GM06990 (cell line): ENCODE measurements at regions not wholly inside any gene's neighbourhood (a gene's known extent, or its start where the extent isn't known, plus 50 kb on each side); places are given as distances from the start of the nearest gene placed in this dataset.
"Not testable (repeated sequence)": the region's sequence is repeated elsewhere in the genome, so short reads cannot be mapped to it uniquely, and the experiment has no call there.

ENCODE experiments used
- DNase-seq: peaks from one replicate; pipeline ENCODE4 v3.0.0-alpha.2; 2011; ENCODE audit not compliant: insufficient read length; ENCODE audit errors: extremely low read depth
- H3K27me3 ChIP-seq: replicated peaks from 2 replicates; pipeline ENCODE4 v1.6.0; 2011; ENCODE audit warnings: low read length; ENCODE audit not compliant: control insufficient read depth, insufficient read depth
- H3K36me3 ChIP-seq: 2 replicates; pipeline ENCODE4 v1.5.1; 2011; ENCODE audit warnings: low read length; ENCODE audit not compliant: control insufficient read depth, insufficient read depth
- H3K4me3 ChIP-seq: replicated peaks from 2 replicates; pipeline ENCODE4 v1.5.1; 2011; ENCODE audit warnings: low read depth, mild to moderate bottlenecking, control low read depth, low read length
- TF ChIP-seq, protein P1 (sequence below): IDR thresholded peaks from 2 replicates; pipeline ENCODE4 v1.5.1; 2011; ENCODE audit warnings: low read length, control low read depth, mild to moderate bottlenecking, inconsistent platforms; ENCODE audit not compliant: insufficient read depth, poor library complexity, severe bottlenecking

DNA sequence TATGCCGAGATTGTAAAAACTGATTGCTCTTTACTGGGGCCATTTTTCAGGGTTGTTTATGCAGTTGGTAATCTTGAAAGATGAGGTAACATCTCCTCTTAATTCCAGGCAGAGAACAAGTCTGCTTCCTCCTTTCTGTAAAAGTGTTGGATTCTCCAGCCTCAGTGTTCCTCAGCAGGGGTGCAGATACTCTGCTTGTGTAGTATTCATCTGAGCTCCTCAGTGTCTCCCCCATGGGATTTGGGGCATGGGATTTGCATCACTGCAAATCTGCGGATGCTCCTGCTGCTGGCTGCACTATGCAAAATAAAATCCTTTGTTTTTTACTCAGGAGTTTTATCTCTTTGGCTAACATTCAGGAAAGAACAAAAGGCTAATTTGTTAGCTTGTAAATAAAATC, 104.9 kb upstream of the ATP8A1 start:
- H3K36me3 ChIP-seq, result no peaks in the 10 kb centered on the region
- no peak overlapping the region for H3K4me3 ChIP-seq
- DNase-seq, result no peak
- TF ChIP-seq, protein P1, sequence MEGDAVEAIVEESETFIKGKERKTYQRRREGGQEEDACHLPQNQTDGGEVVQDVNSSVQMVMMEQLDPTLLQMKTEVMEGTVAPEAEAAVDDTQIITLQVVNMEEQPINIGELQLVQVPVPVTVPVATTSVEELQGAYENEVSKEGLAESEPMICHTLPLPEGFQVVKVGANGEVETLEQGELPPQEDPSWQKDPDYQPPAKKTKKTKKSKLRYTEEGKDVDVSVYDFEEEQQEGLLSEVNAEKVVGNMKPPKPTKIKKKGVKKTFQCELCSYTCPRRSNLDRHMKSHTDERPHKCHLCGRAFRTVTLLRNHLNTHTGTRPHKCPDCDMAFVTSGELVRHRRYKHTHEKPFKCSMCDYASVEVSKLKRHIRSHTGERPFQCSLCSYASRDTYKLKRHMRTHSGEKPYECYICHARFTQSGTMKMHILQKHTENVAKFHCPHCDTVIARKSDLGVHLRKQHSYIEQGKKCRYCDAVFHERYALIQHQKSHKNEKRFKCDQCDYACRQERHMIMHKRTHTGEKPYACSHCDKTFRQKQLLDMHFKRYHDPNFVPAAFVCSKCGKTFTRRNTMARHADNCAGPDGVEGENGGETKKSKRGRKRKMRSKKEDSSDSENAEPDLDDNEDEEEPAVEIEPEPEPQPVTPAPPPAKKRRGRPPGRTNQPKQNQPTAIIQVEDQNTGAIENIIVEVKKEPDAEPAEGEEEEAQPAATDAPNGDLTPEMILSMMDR, result no peak
- H3K27me3 ChIP-seq, result no peaks in the 10 kb centered on the region

DNA sequence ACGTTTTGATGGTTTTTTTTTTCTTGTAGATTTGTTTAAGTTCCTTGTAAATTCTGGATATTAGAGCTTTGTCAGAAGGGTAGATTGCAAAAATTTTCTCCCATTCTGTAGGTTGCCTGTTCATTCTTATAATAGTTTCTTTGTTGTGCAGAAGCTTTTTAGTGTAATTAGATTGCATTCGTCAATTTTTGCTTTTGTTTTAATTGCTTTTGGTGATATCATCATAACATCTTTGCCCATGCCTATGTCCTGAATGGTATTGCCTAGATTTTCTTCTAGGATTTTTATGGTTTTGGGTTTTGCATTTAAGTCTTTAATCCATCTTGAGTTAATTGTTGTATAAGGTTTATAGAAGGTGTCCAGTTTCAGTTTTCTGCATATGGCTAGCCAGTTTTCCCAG, 98.1 kb upstream of the ATP8A1 start:
- H3K4me3 ChIP-seq, H3K36me3 ChIP-seq, DNase-seq: not testable (repeated sequence)

DNA sequence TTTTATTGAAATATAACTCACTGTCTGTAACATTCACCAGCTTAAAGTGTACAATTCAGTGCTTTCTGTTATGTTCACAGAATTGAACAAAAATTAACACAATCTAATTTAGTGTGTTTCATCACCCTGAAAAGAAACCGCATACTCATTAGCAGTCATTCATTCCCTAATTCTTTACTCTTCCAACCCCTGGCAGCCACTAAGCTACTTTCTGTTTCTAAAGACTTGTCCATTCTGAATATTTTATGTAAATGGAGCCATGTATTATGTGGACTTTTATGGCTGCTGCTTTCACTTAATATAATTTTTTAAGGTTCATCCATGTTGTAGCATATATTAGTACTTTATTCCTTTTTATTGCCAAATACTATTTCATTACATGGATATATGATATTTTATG, 94.7 kb upstream of the ATP8A1 start:
- Histone ChIP-seq H3K36me3 (no peaks in the 10 kb centered on the region), H3K4me3 (no peak overlapping the region), H3K27me3 (no peaks in the 10 kb centered on the region)
- TF ChIP-seq, protein P1, result no peak
- DNase-seq, result no peak

More for the DNA sequence above, 98.1 kb upstream of the ATP8A1 start:
- not testable (repeated sequence) for H3K27me3 ChIP-seq

DNA sequence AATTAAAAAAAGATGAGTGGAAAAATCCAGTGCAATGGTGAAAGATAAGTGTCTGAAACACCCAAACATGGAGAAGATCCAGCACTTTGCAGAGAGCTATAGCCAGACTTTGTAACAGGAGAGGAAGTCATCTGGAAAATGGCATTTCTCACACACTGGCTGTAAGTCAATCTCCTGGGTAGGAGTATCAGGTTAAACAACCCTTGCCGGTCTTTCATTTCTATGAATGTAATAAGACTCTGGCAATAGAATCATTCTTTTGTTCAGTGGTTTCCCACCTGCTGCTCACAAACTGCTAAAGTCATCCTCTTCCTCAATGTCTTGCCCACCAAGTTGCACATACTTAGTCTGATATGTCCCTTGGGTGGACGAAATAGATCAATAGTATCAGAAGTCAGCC, 94.0 kb upstream of the ATP8A1 start:
- Histone ChIP-seq H3K27me3 (no peaks in the 10 kb centered on the region), H3K36me3 (no peaks in the 10 kb centered on the region), H3K4me3 (no peak overlapping the region)
- TF ChIP-seq, protein P1, result no peak
- DNase-seq, result no peak

DNA sequence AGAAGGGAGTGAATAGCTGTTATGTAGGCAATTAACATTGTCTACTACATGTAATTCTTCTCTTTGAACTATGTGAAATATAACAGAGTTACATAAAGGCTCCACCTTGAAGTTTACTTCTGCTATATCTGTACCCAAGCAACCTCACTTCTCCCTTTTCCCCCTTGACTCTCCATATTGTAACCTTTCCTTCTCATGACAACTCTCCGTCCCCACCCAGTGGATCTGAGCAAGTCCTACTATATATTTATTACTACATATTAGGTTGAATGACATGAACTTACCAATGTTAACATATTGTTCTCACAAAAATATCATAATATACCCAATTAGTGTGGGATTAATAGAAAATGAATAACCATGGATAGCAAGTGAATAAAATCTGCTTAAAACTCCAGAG, 93.2 kb upstream of the ATP8A1 start:
- no peak for DNase-seq
- Histone ChIP-seq H3K27me3 (no peaks in the 10 kb centered on the region), H3K36me3 (no peaks in the 10 kb centered on the region), H3K4me3 (no peak overlapping the region)
- TF ChIP-seq, protein P1, result peak; percentile 36

DNA sequence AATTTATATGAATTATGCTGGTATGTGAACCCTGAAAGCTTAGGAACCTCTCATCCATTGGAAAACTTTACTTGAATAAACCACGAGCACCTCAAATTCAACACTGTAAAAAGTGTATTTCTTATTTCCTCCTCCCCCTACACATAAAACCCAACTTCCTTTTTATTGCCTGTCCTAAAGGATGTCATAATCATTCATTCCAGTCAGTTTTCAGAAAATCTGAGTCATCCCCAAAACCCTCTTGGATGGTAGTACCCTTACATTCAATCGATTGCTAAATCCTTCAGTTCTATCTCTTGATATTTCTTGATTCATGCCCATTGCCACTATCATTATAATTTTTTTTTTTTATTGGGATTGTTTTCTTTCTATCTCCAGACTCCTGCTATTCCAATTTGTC, 91.1 kb upstream of the ATP8A1 start:
- Histone ChIP-seq H3K36me3 (no peaks in the 10 kb centered on the region), H3K4me3 (no peak overlapping the region), H3K27me3 (no peaks in the 10 kb centered on the region)
- TF ChIP-seq, protein P1, result no peak
- DNase-seq, result no peak
